Skin epidermis (tissue), 12 donors: ENCODE measurements at regions not wholly inside any gene's neighbourhood (a gene's known extent, or its start where the extent isn't known, plus 50 kb on each side); places are given as distances from the start of the nearest gene placed in this dataset.

Experiments
- H3K27ac ChIP-seq, 21 experiments: fragments of 200-600 bp; sonication (generic) in 11 of 21; one replicate each; pipeline ENCODE4 v1.5.0; 2020; ENCODE audit warnings: mild to moderate bottlenecking in 3 of 21, inconsistent platforms in 2 of 21, moderate library complexity in 2 of 21
- H3K4me3 ChIP-seq, 7 experiments: fragments of 200-600 bp; sonication (generic) in 2 of 7; one replicate each; pipeline ENCODE4 v1.5.0; 2020; ENCODE audit warnings: inconsistent platforms in 2 of 7, mild to moderate bottlenecking in 2 of 7, moderate library complexity in 1 of 7

GRCh38 chr2:118290411-118291250, 202.4 kb downstream of the INSIG2 start:
- H3K27ac ChIP-seq, result peak overlapping the region in 2 of 21 experiments; percentile 14 to 15
- H3K4me3 ChIP-seq, result no peak overlapping the region

- Histone ChIP-seq H3K27ac (no peak overlapping the region), H3K4me3 (no peak overlapping the region)
Measured at GRCh38 chr2:118279005-118279404, 190.7 kb downstream of the INSIG2 start.

GRCh38 chr2:118278046-118278445, 189.8 kb downstream of the INSIG2 start:
- Histone ChIP-seq H3K27ac (no peak overlapping the region), H3K4me3 (no peak overlapping the region)

GRCh38 chr2:118274841-118275510, 186.7 kb downstream of the INSIG2 start:
- no peak overlapping the region for H3K4me3 ChIP-seq
- H3K27ac ChIP-seq, result no peak overlapping the region

- H3K4me3 ChIP-seq, result no peak overlapping the region
- no peak overlapping the region for H3K27ac ChIP-seq
Measured at GRCh38 chr2:118272391-118272790, 184.1 kb downstream of the INSIG2 start.

- Histone ChIP-seq H3K27ac (no peak overlapping the region), H3K4me3 (no peak overlapping the region)
Measured at GRCh38 chr2:118269408-118270051, 181.3 kb downstream of the INSIG2 start.

GRCh38 chr2:118268268-118268667, 180.0 kb downstream of the INSIG2 start:
- Histone ChIP-seq H3K4me3 (no peak overlapping the region), H3K27ac (no peak overlapping the region)

- no peak overlapping the region for H3K27ac ChIP-seq
- H3K4me3 ChIP-seq, result no peak overlapping the region
Measured at GRCh38 chr2:118265873-118266455, 177.7 kb downstream of the INSIG2 start.

- Histone ChIP-seq H3K27ac (no peak overlapping the region), H3K4me3 (no peak overlapping the region)
Measured at GRCh38 chr2:118264232-118264990, 176.1 kb downstream of the INSIG2 start.

GRCh38 chr2:118257696-118258095, 169.4 kb downstream of the INSIG2 start:
- Histone ChIP-seq H3K27ac (no peak overlapping the region), H3K4me3 (no peak overlapping the region)

- no peak overlapping the region for H3K4me3 ChIP-seq
Measured at GRCh38 chr2:118255771-118256372, 167.6 kb downstream of the INSIG2 start.

GRCh38 chr2:118255301-118255700, 167.0 kb downstream of the INSIG2 start:
- Histone ChIP-seq H3K27ac (no peak overlapping the region), H3K4me3 (no peak overlapping the region)

More at GRCh38 chr2:118255771-118256372, 167.6 kb downstream of the INSIG2 start:
- H3K27ac ChIP-seq, result no peak overlapping the region

GRCh38 chr2:118254116-118254515, 165.8 kb downstream of the INSIG2 start:
- no peak overlapping the region for H3K4me3 ChIP-seq
- no peak overlapping the region for H3K27ac ChIP-seq

GRCh38 chr2:118251427-118251826, 163.2 kb downstream of the INSIG2 start:
- Histone ChIP-seq H3K27ac (peak overlapping the region in 2 of 21 experiments; percentile 37 to 63), H3K4me3 (no peak overlapping the region)

GRCh38 chr2:118250463-118250862, 162.2 kb downstream of the INSIG2 start:
- H3K4me3 ChIP-seq, result no peak overlapping the region
- peak overlapping the region in 2 of 21 experiments; percentile 40 to 63 for H3K27ac ChIP-seq

- H3K27ac ChIP-seq, result peak overlapping the region in 3 of 21 experiments; percentile 13 to 63 (median 40)
Measured at GRCh38 chr2:118250001-118250400, 161.7 kb downstream of the INSIG2 start.

GRCh38 chr2:118249531-118249930, 161.3 kb downstream of the INSIG2 start:
- no peak overlapping the region for H3K4me3 ChIP-seq
- H3K27ac ChIP-seq, result peak overlapping the region in 3 of 21 experiments; percentile 13 to 63 (median 40)

More at GRCh38 chr2:118250001-118250400, 161.7 kb downstream of the INSIG2 start:
- H3K4me3 ChIP-seq, result no peak overlapping the region

GRCh38 chr2:118246726-118247125, 158.5 kb downstream of the INSIG2 start:
- no peak overlapping the region for H3K4me3 ChIP-seq

GRCh38 chr2:118246079-118246478, 157.8 kb downstream of the INSIG2 start:
- Histone ChIP-seq H3K27ac (no peak overlapping the region), H3K4me3 (no peak overlapping the region)

More at GRCh38 chr2:118246726-118247125, 158.5 kb downstream of the INSIG2 start:
- no peak overlapping the region for H3K27ac ChIP-seq
